DMS114 treated with DMSO at 0.1 percent for 48 hours (cell line): ENCODE measurements at regions not wholly inside any gene's neighbourhood (a gene's known extent, or its start where the extent isn't known, plus 50 kb on each side); places are given as distances from the start of the nearest gene placed in this dataset.
"Not testable (repeated sequence)": the region's sequence is repeated elsewhere in the genome, so short reads cannot be mapped to it uniquely, and the experiment has no call there.

ENCODE experiments used
- DNase-seq: peaks from one replicate; lab custom pipeline; 2025; ENCODE audit not compliant: unreplicated experiment; lab: John Stamatoyannopoulos, UW

DNA sequence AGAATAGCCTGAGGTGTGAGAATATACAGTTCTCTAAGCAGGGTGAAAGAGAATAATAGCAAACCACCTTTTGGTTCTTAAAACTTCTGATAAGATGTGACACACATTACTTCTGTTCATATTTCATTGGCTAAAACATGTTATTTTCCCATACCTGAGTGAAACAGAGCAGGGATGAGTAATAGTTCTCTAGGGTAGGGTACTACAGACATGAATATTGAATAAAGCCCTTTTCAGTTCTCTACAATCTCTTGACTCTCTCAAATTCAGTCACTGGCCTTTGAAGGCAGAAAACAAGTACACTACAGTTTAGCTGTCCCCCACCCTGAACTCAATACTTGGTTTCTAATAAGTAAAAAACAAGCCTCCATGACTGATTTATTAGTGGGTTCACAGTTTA is 454.1 kb upstream of the MDGA2 start:
- DNase-seq, result no peak

GRCh38 chr14:48127674-48128073 is 452.3 kb upstream of the MDGA2 start:
- no peak for DNase-seq

- DNase-seq, result no peak
These were observed 450.2 kb upstream of the MDGA2 start for GRCh38 chr14:48125654-48126053.

GRCh38 chr14:48113713-48114112 is 438.3 kb upstream of the MDGA2 start:
- DNase-seq, result no peak

GRCh38 chr14:48111151-48111550 is 435.7 kb upstream of the MDGA2 start:
- no peak for DNase-seq

DNA sequence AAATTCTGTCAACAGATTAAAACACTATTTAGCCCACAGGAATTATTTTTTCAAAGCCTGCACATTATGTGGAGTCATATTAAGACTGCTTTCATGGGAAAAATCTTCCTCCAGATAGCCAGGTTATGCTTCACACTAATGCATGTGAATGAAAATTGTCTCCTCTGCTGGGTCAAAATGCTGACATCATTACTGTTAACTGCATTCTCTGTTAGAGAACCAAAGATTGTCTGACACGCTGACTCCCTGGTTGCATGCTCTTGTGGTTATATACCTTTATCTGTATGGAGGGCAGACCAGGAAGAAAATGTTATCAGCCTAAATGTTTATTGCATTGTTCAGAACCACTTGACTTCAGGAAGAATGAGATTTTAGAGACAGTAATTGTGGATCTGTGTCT is 432.2 kb upstream of the MDGA2 start:
- no peak for DNase-seq

DNA sequence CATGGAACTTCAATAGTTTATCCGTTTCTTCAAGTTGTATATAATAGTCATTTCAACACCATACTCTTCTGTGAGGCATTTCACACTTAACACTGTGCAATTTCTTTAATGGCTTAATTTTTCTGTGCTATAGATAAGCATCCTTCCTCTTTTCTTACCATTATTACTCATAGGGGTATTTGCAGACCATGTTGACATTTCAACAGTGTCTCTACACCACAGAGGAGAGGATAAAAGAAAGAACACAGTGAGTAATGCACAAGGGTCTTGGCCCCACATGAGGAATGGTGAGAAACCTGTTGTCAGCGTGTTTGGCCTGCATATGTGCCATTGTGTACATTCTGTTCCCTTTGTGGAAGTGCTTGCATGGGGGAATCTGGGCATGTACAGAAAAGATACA is 421.5 kb upstream of the MDGA2 start:
- no peak for DNase-seq

DNA sequence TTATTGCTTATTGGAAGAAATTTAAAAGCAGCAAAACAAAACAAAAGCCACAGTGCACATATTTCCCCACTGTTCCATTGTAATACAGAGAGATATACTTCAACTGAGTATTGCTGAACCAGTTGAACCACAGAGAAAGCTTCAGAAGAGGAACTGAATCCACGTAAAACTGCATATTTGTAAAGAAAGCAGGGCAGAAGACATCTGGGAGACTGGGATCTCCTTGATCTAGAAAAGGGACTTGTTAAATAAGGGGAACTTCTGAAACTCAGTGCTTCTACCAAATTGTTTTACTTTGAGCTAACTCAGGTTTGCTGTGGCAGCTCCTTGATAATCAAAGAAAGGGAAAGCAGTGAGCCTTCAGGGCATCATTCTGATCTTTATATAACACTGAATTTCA is 411.1 kb upstream of the MDGA2 start:
- DNase-seq, result no peak

- DNase-seq, result no peak
These were observed 400.1 kb upstream of the MDGA2 start for GRCh38 chr14:48075487-48075886.

DNA sequence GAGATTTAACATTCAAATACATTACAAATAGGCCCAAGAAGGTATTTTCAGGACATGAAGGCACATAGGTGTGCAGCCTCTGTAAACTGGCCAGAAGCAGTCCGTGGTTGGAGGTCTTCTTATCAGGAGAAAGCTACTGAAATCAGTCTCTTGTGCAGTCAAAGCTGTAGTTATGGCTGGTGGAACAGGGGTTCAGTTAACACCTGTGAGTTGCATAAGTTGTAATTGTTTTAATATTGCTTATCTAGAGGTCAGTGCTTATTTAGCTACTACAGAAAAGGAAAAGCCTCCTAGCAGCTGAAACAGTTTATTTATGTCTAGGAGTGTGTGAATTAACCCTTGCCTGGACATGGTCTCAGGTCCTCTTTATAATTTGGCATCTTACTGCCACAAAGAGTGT is 377.6 kb upstream of the MDGA2 start:
- DNase-seq, result no peak

DNA sequence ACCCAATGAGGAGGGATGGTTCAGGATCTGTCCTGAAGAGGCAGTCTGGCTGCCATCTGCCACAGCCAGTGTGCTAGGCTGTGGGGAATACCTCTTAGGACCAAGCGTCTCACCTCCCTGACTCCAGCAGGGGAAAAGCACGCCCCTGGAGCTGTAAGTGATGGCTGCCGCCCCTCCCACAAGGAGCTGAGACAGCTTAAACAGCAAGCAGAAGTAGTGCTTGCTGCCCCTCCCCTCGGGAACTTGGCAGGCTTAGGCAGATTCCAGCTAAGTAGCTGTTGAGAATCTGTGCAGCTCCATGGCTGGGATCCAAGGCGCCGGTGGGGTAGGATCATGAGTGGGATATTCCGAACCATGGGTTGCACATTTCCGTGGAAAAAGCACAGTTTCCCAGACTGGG is 360.4 kb upstream of the MDGA2 start:
- DNase-seq, result no peak

DNA sequence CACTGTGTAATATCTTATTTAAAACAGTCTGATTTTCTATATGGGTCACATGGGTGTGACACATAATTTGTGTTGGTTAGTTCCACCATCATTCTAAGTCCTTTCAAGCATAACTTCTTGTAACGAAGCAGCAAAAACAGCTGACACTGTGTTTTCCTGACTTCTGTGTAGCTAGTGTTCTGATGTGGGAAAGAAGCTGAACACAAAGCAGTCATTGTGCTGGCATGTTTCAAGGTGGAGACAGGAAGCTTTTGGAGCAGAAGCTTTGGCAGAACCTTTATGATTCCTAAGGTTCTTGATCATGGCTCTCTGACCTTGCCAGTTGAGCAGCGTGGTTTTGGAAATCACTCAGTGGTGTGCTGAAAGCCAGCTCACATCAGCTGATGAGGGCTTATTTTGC is 351.7 kb upstream of the MDGA2 start:
- DNase-seq, result no peak

DNA sequence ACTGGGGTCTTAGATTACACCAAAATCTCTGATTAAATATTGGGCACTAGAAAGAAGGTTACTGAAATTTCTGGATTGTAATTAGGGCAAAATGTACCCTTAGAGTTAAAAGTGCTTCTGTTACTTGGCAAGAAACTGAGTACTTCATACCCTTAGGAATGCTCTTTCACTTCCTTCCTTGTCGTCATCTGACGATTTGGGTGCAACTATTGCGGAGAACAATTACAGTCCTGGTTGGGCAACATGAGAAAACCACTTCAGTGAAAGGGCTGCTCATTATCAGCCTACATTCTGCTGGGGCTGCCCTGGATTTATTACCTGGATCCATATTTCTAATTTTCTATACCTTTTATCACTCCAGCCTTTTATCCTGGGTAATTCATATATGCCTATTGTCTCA is 348.5 kb upstream of the MDGA2 start:
- no peak for DNase-seq

GRCh38 chr14:48011484-48011883 is 336.1 kb upstream of the MDGA2 start:
- DNase-seq, result not testable (repeated sequence)

DNA sequence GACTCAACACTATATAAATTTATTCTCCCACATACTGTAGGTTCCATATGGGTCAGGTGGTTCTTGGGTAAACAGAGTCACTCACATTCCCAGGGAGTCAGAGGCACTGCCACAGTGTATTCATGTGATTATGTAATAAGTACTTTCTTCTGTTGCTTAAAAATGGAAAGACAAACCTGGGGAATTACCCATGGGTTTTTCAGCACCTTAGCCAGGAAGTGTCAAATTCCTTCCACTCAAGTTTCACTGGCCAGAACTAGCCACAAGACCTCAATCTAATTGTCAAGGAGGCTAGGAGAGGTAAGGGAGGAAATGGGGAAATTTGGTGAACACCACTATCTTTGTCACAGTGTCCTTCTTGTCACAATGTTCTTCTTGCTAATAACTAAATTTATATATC is 333.2 kb upstream of the MDGA2 start:
- DNase-seq, result no peak

- no peak for DNase-seq
These were observed 330.6 kb upstream of the MDGA2 start for GRCh38 chr14:48005986-48006385.

DNA sequence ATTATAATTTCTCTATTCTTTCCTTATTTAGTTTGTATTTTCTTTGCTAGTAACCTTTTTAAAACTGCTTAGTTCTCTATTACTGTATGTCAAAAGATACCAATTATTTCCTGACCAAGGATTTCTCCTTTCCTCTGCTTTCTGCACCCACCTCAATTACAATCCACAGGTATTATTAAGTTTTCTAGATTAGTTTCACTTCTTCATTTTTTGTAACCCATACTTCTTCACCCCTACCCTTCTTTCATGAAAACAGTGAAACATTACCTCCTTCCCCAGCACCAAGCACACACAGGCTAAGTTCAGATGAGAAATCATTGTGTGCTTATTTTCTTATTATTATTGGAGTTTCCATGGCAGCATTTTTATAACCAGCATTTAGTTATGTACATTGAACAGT is 318.5 kb upstream of the MDGA2 start:
- no peak for DNase-seq

- no peak for DNase-seq
These were observed 312.8 kb upstream of the MDGA2 start for GRCh38 chr14:47988175-47988574.

GRCh38 chr14:47978871-47979270 is 303.5 kb upstream of the MDGA2 start:
- no peak for DNase-seq

DNA sequence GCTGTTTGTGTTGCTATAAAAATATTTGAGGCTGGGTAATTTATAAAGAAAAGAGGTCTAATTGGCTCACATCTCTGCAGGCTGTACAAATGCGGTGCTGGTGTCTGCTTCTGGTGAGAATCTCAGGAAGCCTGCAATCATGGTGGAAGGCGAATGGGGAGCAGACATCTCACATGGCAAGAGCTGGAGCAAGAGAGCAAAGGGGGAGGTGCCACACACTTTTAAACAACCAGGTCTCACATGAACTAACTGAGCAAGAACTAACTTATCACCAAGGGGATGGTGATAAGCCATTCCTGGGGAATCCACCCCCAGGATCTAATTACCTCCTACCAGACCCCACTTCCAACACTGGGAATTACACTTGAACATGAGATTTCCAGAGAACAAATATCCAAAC is 300.7 kb upstream of the MDGA2 start:
- DNase-seq, result no peak

DNA sequence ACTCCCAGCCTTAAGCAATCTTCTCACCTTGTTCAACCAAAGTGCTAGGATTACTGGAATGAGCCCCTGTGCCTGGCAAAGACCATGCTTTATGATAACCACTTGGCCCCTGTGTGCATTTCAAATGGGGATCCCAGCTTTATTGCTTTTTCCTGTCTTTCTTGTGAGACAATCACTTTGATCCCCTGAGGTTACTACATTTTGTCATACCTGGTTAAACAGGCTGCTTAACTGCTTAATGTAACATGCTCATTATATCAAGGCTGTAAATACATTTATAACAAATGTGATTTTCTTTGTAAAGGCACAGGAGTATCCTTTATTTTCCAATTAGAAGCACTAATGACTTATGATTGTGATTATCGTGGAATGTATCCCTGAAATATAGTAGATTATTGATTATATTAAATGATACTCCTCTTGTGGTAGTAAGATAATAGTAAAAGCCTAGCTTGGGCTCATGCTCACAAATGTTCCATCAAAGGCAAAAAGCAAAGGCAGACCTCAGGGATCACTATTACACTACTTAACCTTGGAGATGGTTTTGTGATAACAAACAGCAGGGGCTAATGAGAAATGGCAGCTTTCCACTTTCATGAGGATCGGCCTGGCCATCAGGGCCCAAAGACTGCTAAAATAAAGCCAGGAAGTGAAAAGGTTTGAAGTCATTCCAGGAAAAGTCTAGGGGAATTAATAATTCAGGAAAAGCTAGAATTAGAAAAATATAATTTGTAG is 290.8 kb upstream of the MDGA2 start:
- DNase-seq, result no peak

GRCh38 chr14:47961634-47962033 is 286.2 kb upstream of the MDGA2 start:
- no peak for DNase-seq

GRCh38 chr14:47959740-47960139 is 284.3 kb upstream of the MDGA2 start:
- no peak for DNase-seq
